ENCODE measurements at regions not wholly inside any gene's neighbourhood (a gene's known extent, or its start where the extent isn't known, plus 50 kb on each side); places are given as distances from the start of the nearest gene placed in this dataset.
A peak's percentile ranks its signal among the peaks of the same experiment; 100 is the strongest.

DNA sequence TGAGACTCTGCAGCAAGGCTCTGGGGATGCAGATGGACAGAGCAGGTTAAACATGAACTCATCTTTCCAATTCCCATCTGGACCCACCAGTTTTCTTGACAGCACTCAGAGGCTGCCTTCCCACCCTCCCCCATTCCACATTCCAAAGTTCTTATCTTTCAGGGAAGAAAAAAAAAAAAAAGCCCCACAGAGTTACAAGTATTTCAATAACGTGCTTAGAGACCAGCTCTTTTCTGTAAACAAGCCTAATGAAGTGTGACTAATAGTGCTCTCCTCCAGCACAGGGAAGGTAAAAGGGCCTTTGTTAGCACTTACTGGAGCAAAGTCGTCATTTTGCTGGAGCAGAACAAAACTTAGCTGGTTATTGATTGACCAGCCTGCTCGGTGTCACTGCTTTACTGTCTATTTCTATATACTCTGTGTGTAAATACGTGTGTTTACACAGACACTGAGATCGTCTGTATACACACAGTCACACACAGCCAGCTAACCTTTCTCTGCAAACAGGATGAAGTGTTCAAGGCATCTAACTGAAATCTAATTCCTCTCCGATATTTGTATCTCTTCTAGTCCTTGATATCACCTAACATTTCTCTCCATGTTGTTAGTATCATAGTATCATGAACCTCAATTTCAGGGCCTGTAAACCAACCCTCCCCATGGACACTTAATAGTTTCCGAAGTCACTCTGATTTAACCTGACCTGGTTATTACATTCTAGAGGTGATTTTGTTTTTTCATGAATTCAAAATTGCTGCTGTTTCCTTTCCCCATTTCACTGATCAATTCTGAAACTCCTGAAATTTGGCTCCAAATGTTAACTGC lies 84.9 kb downstream of the ZNF608 start:
- Histone ChIP-seq H3K9me3 (no peaks in the 10 kb centered on the region), H3K27ac (peak overlapping the region; percentile 41 to 85 (median 72)), H3K4me3 (peak overlapping the region in 1 of 4 donors; percentile 3), H3K36me3 (no peaks in the 10 kb centered on the region), H3K27me3 (no peaks in the 10 kb centered on the region), H3K4me1 (peaks cover 55 to 76% (median 62%) of the 10 kb centered on the region in 3 donors)
- WGBS, 2 donors, result 12 to 14% methylated on average over 7 of the region's 7 CpGs
- intact Hi-C loops (cut with DNase I), result loop anchor here in 1 of 3 donors (10.0 kb wide), 1 partner anchor 73 kb away; no protein-coding TSS in a partner anchor
- ATAC-seq (peak; percentile 83 to 92 (median 86)), DNase-seq (peak in 4 of 6 donors; percentile 36 to 64 (median 50)), FAIRE-seq (no peak)
- TF ChIP-seq, protein P1, sequence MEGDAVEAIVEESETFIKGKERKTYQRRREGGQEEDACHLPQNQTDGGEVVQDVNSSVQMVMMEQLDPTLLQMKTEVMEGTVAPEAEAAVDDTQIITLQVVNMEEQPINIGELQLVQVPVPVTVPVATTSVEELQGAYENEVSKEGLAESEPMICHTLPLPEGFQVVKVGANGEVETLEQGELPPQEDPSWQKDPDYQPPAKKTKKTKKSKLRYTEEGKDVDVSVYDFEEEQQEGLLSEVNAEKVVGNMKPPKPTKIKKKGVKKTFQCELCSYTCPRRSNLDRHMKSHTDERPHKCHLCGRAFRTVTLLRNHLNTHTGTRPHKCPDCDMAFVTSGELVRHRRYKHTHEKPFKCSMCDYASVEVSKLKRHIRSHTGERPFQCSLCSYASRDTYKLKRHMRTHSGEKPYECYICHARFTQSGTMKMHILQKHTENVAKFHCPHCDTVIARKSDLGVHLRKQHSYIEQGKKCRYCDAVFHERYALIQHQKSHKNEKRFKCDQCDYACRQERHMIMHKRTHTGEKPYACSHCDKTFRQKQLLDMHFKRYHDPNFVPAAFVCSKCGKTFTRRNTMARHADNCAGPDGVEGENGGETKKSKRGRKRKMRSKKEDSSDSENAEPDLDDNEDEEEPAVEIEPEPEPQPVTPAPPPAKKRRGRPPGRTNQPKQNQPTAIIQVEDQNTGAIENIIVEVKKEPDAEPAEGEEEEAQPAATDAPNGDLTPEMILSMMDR (IDR thresholded peaks at IDR 0.05), result no peak

DNA sequence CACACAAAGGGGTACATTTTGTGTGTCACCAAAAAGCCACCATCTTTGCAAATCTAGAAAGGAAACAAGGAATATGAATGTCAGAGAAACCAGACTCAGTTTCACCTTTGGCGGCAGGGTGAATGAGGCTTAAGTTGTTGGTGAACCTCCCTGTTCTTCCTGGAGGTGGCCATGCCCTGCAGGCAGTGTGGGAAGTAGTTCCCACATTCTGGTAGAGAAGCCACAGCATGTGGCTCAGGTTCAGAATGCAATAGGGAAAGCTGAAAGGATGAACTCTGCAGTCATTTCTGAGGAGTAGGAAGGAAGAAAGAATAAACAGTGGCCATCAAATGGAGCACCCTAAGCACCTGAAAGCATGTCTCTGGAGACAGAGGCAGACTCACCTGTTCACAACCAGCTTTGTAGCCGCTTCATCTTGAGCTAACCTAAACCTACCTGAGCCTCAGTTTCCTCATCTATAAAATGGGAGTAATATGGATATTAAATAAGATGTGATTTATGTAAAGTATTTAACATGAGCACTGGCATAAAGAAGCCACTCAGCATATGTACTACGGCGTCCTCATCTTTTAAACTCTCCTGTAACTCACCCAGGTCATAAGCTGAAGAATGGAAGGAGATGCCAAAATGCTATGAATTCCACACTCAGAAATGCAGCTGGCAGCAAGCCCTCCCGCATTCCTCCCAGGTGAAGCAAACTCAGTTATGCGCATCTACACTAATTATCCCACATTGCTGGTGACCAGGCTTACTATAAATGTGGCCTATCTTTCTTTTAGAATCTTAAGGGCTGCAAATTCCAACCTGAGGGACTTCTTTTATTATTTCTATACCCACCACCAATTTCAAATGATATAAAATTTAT lies 86.0 kb downstream of the ZNF608 start:
- Histone ChIP-seq H3K4me1 (peaks cover 47 to 74% (median 69%) of the 10 kb centered on the region in 3 donors), H3K27ac (peak overlapping the region; percentile 41 to 85 (median 72)), H3K4me3 (no peak overlapping the region), H3K9me3 (no peaks in the 10 kb centered on the region), H3K27me3 (no peaks in the 10 kb centered on the region), H3K36me3 (no peaks in the 10 kb centered on the region)
- intact Hi-C loops (cut with DNase I), result loop anchor here in 1 of 3 donors (10.0 kb wide), 1 partner anchor 74 kb away; no protein-coding TSS in a partner anchor
- FAIRE-seq (no peak), ATAC-seq (peak in 3 of 4 donors; percentile 13 to 33 (median 27)), DNase-seq (peak in 3 of 6 donors; percentile 56 to 72 (median 60))
- TF ChIP-seq, protein P1 (IDR thresholded peaks at IDR 0.05), result no peak
- 71 to 79% methylated on average over 6 of the region's 6 CpGs for WGBS, 2 donors

DNA sequence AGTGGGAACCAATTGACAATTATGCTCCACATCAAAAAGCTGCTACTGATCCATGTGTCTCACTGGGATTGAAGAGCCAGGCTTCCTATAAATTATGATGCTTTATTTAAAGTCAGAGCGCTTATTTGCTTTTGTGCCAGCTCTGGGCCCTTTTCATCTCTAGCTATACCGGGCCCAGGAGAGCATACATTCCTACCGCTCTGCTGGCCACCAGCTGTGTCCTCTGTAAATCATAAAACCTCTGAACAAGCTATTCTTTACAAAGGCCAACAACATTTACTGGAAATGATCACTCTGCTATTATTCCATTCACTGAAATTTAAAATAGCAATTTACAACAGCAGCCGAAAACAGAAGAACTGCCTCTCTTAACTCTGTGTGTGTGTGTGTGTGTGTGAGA lies 86.6 kb downstream of the ZNF608 start:
- DNase-seq (no peak), ATAC-seq (no peak), FAIRE-seq (no peak)
- H3K27ac ChIP-seq, result peak overlapping the region; percentile 41 to 85 (median 72)
- no peak overlapping the region for H3K4me3 ChIP-seq
- no peaks in the 10 kb centered on the region for H3K9me3 ChIP-seq
- WGBS, 2 donors, result 57 to 61% methylated on average over 4 of the region's 4 CpGs
- TF ChIP-seq, protein P1 (IDR thresholded peaks at IDR 0.05), result no peak
- H3K36me3 ChIP-seq, result no peaks in the 10 kb centered on the region
- intact Hi-C loops (cut with DNase I), result loop anchor here in 1 of 3 donors (10.0 kb wide), 1 partner anchor 75 kb away; no protein-coding TSS in a partner anchor
- H3K27me3 ChIP-seq, result no peaks in the 10 kb centered on the region
- H3K4me1 ChIP-seq, result peaks cover 49 to 75% (median 73%) of the 10 kb centered on the region in 3 donors

DNA sequence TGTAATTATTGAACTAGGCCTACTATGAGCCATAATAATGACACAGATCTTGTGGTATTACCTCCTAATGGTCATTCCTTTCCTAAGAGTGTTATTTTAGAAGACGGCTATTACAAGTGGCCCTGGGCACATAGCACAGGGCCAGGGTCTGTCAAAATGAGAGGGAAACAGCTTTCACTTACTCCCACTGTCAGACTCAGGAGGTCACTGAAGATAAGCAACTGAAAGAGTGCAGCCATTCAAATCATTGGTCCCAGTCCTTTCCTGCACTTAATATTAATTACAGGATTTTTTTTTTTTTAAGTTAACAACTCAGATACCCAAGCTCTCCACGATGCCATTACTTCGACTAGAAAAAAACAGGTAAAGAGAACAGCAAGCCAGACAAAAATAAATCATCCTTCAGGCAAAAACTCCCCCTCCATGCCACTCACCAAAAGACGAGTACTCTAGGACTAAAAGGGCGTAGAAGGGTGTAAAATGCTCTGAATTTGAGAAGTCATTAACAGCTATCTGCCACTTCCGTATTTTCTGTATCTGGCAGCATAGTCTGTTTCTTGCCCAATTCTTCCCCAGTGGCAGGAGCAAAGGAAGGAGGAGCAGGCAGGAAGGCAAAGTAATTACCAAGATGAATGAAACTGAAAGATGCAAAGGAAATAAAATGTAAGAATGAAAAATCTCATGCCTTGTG lies 87.4 kb downstream of the ZNF608 start:
- H3K27me3 ChIP-seq, result no peaks in the 10 kb centered on the region
- intact Hi-C loops (cut with DNase I), result no loop called here
- WGBS, 2 donors, result 63 to 71% methylated on average over 6 of the region's 6 CpGs
- no peak for DNase-seq
- TF ChIP-seq, protein P1 (IDR thresholded peaks at IDR 0.05), result no peak
- H3K9me3 ChIP-seq, result no peaks in the 10 kb centered on the region
- ATAC-seq, result no peak
- peaks cover 49 to 75% (median 70%) of the 10 kb centered on the region in 3 donors for H3K4me1 ChIP-seq
- H3K4me3 ChIP-seq, result no peak overlapping the region
- FAIRE-seq, result no peak
- H3K27ac ChIP-seq, result peak overlapping the region in 3 of 4 donors; percentile 19 to 85 (median 76)
- no peaks in the 10 kb centered on the region for H3K36me3 ChIP-seq
